Activated CD4-positive, alpha-beta T cell treated with anti-CD3 and anti-CD28 coated beads, Interleukin-2, amount 10 ng/mL, durations not matched to agents 24 days and 14 days (primary cell): ENCODE measurements at regions not wholly inside any gene's neighbourhood (a gene's known extent, or its start where the extent isn't known, plus 50 kb on each side); places are given as distances from the start of the nearest gene placed in this dataset.
"Not testable (repeated sequence)": the region's sequence is repeated elsewhere in the genome, so short reads cannot be mapped to it uniquely, and the experiment has no call there.

Source experiments
- DNase-seq: peaks from one replicate; pipeline ENCODE4 v3.0.0; 2022
- H3K27ac Mint-ChIP-seq: one replicate; pipeline ENCODE4 v1.8.0; 2022; ENCODE audit warnings: mild to moderate bottlenecking, mixed read lengths
- H3K27me3 Mint-ChIP-seq: one replicate; pipeline ENCODE4 v1.8.0; 2022; ENCODE audit warnings: mixed read lengths
- H3K36me3 Mint-ChIP-seq: one replicate; pipeline ENCODE4 v1.8.0; 2022; ENCODE audit warnings: low read depth, mild to moderate bottlenecking, mixed read lengths
- H3K4me1 Mint-ChIP-seq: one replicate; pipeline ENCODE4 v1.8.0; 2021; ENCODE audit warnings: mixed read lengths
- H3K4me3 Mint-ChIP-seq: one replicate; pipeline ENCODE4 v1.8.0; 2022; ENCODE audit warnings: mild to moderate bottlenecking, moderate library complexity, mixed read lengths
- H3K9me3 Mint-ChIP-seq: one replicate; pipeline ENCODE4 v1.8.0; 2021; ENCODE audit warnings: mixed read lengths
- intact Hi-C: fragments of 100-400 bp; cut with micrococcal nuclease; formaldehyde crosslinking; loops from one replicate; pipeline ENCODE4 v1.15.1; 2023

GRCh38 chr19:20307127-20307526, 140.1 kb downstream of the ZNF486 start:
- Mint-ChIP-seq H3K36me3 (no peaks in the 10 kb centered on the region), H3K27ac (no peak overlapping the region), H3K4me3 (no peak overlapping the region), H3K4me1 (no peaks in the 10 kb centered on the region), H3K27me3 (no peaks in the 10 kb centered on the region), H3K9me3 (peaks cover 17% of the 10 kb centered on the region)
- DNase-seq, result no peak
- intact Hi-C loops, result no loop called here

GRCh38 chr19:20296314-20296713, 129.3 kb downstream of the ZNF486 start:
- not testable (repeated sequence) for H3K27me3 Mint-ChIP-seq

GRCh38 chr19:20294181-20294580, 127.2 kb downstream of the ZNF486 start:
- no peak for DNase-seq
- H3K9me3 Mint-ChIP-seq, result peaks cover 3% of the 10 kb centered on the region
- no peak overlapping the region for H3K4me3 Mint-ChIP-seq
- H3K4me1 Mint-ChIP-seq, result no peaks in the 10 kb centered on the region
- H3K27ac Mint-ChIP-seq, result no peak overlapping the region
- intact Hi-C loops, result no loop called here
- no peaks in the 10 kb centered on the region for H3K27me3 Mint-ChIP-seq
- H3K36me3 Mint-ChIP-seq, result no peaks in the 10 kb centered on the region

More at GRCh38 chr19:20296314-20296713, 129.3 kb downstream of the ZNF486 start:
- H3K4me3 Mint-ChIP-seq, H3K27ac Mint-ChIP-seq, H3K36me3 Mint-ChIP-seq, H3K9me3 Mint-ChIP-seq, intact Hi-C loops, H3K4me1 Mint-ChIP-seq, DNase-seq: not testable (repeated sequence)

- intact Hi-C loops, H3K4me1 Mint-ChIP-seq, H3K27me3 Mint-ChIP-seq, H3K4me3 Mint-ChIP-seq, H3K36me3 Mint-ChIP-seq, H3K9me3 Mint-ChIP-seq, DNase-seq, H3K27ac Mint-ChIP-seq: not testable (repeated sequence)
Observed at GRCh38 chr19:20292520-20292919, 125.5 kb downstream of the ZNF486 start.

- intact Hi-C loops, result no loop called here
- Mint-ChIP-seq H3K9me3 (peaks cover 5% of the 10 kb centered on the region), H3K4me1 (no peaks in the 10 kb centered on the region), H3K36me3 (no peaks in the 10 kb centered on the region), H3K27me3 (no peaks in the 10 kb centered on the region), H3K4me3 (no peak overlapping the region), H3K27ac (no peak overlapping the region)
- no peak for DNase-seq
Observed at GRCh38 chr19:20289186-20289585, 122.2 kb downstream of the ZNF486 start.

GRCh38 chr19:20287070-20287469, 120.1 kb downstream of the ZNF486 start:
- intact Hi-C loops, result no loop called here
- Mint-ChIP-seq H3K27ac (no peak overlapping the region), H3K9me3 (peaks cover 11% of the 10 kb centered on the region), H3K4me1 (no peaks in the 10 kb centered on the region), H3K36me3 (no peaks in the 10 kb centered on the region), H3K27me3 (no peaks in the 10 kb centered on the region), H3K4me3 (no peak overlapping the region)
- peak; percentile 24 for DNase-seq

GRCh38 chr19:20285876-20286275, 118.9 kb downstream of the ZNF486 start:
- H3K4me1 Mint-ChIP-seq, H3K4me3 Mint-ChIP-seq, DNase-seq, H3K27me3 Mint-ChIP-seq, H3K36me3 Mint-ChIP-seq, H3K27ac Mint-ChIP-seq, intact Hi-C loops: not testable (repeated sequence)
- peaks cover 11% of the 10 kb centered on the region for H3K9me3 Mint-ChIP-seq

GRCh38 chr19:20279516-20279915, 112.5 kb downstream of the ZNF486 start:
- no peaks in the 10 kb centered on the region for H3K27me3 Mint-ChIP-seq
- no peaks in the 10 kb centered on the region for H3K36me3 Mint-ChIP-seq
- H3K9me3 Mint-ChIP-seq, result peaks cover 28% of the 10 kb centered on the region
- intact Hi-C loops, result no loop called here
- DNase-seq, result no peak
- H3K4me3 Mint-ChIP-seq, result no peak overlapping the region
- H3K4me1 Mint-ChIP-seq, result no peaks in the 10 kb centered on the region
- no peak overlapping the region for H3K27ac Mint-ChIP-seq

GRCh38 chr19:20278342-20278741, 111.3 kb downstream of the ZNF486 start:
- intact Hi-C loops, result no loop called here
- H3K4me3 Mint-ChIP-seq, result no peak overlapping the region
- no peak for DNase-seq
- no peak overlapping the region for H3K27ac Mint-ChIP-seq
- H3K36me3 Mint-ChIP-seq, result no peaks in the 10 kb centered on the region
- no peaks in the 10 kb centered on the region for H3K4me1 Mint-ChIP-seq
- no peaks in the 10 kb centered on the region for H3K27me3 Mint-ChIP-seq
- H3K9me3 Mint-ChIP-seq, result peaks cover 21% of the 10 kb centered on the region

- H3K27ac Mint-ChIP-seq, DNase-seq, intact Hi-C loops, H3K4me3 Mint-ChIP-seq, H3K27me3 Mint-ChIP-seq, H3K4me1 Mint-ChIP-seq, H3K36me3 Mint-ChIP-seq: not testable (repeated sequence)
- H3K9me3 Mint-ChIP-seq, result peaks cover 22% of the 10 kb centered on the region
Observed at GRCh38 chr19:20276732-20277082, 109.7 kb downstream of the ZNF486 start.

GRCh38 chr19:20276011-20276731, 109.2 kb downstream of the ZNF486 start:
- no peak for DNase-seq
- Mint-ChIP-seq H3K27me3 (no peaks in the 10 kb centered on the region), H3K27ac (no peak overlapping the region), H3K36me3 (no peaks in the 10 kb centered on the region), H3K9me3 (peaks cover 22% of the 10 kb centered on the region), H3K4me3 (no peak overlapping the region), H3K4me1 (no peaks in the 10 kb centered on the region)
- intact Hi-C loops, result no loop called here

- H3K4me1 Mint-ChIP-seq, result no peaks in the 10 kb centered on the region
- H3K9me3 Mint-ChIP-seq, result peaks cover 22% of the 10 kb centered on the region
- DNase-seq, result peak; percentile 2
- intact Hi-C loops, result no loop called here
- no peak overlapping the region for H3K27ac Mint-ChIP-seq
- no peaks in the 10 kb centered on the region for H3K27me3 Mint-ChIP-seq
- H3K4me3 Mint-ChIP-seq, result no peak overlapping the region
- no peaks in the 10 kb centered on the region for H3K36me3 Mint-ChIP-seq
Observed at GRCh38 chr19:20273951-20274570, 107.0 kb downstream of the ZNF486 start.

- no peaks in the 10 kb centered on the region for H3K27me3 Mint-ChIP-seq
- intact Hi-C loops, result no loop called here
- H3K4me1 Mint-ChIP-seq, result no peaks in the 10 kb centered on the region
- no peak overlapping the region for H3K4me3 Mint-ChIP-seq
- H3K9me3 Mint-ChIP-seq, result peaks cover 22% of the 10 kb centered on the region
- H3K27ac Mint-ChIP-seq, result no peak overlapping the region
- H3K36me3 Mint-ChIP-seq, result no peaks in the 10 kb centered on the region
- no peak for DNase-seq
Observed at GRCh38 chr19:20273376-20273775, 106.4 kb downstream of the ZNF486 start.

- H3K36me3 Mint-ChIP-seq, H3K27ac Mint-ChIP-seq, H3K4me3 Mint-ChIP-seq, DNase-seq, intact Hi-C loops, H3K27me3 Mint-ChIP-seq, H3K4me1 Mint-ChIP-seq: not testable (repeated sequence)
- peaks cover 22% of the 10 kb centered on the region for H3K9me3 Mint-ChIP-seq
Observed at GRCh38 chr19:20272627-20273010, 105.6 kb downstream of the ZNF486 start.
